Effector memory CD4-positive, alpha-beta T cell (primary cell): ENCODE measurements at regions not wholly inside any gene's neighbourhood (a gene's known extent, or its start where the extent isn't known, plus 50 kb on each side); places are given as distances from the start of the nearest gene placed in this dataset.

Source experiments
- DNase-seq, 3 donors: peaks; one replicate each; pipeline ENCODE4 v3.0.0-alpha.2; 2020
- H3K27ac ChIP-seq: 2 replicates; pipeline ENCODE4 v1.7.0; 2013; ENCODE audit warnings: mild to moderate bottlenecking, low read length, moderate library complexity; ENCODE audit not compliant: insufficient read depth, poor library complexity, severe bottlenecking
- H3K27me3 ChIP-seq: replicated peaks from 2 replicates; pipeline ENCODE4 v1.7.0; 2013; ENCODE audit warnings: mild to moderate bottlenecking, low read length; ENCODE audit not compliant: insufficient read depth, control insufficient read depth, poor library complexity, severe bottlenecking
- H3K36me3 ChIP-seq: 2 replicates; pipeline ENCODE4 v1.7.0; 2013; ENCODE audit warnings: mild to moderate bottlenecking, low read length, moderate library complexity; ENCODE audit not compliant: control insufficient read depth, insufficient read depth
- H3K4me1 ChIP-seq: 2 replicates; pipeline ENCODE4 v1.7.0; 2013; ENCODE audit warnings: low read length, mild to moderate bottlenecking; ENCODE audit not compliant: control insufficient read depth, insufficient read depth, poor library complexity, severe bottlenecking
- H3K4me3 ChIP-seq: 2 replicates; pipeline ENCODE4 v1.7.0; 2013; ENCODE audit warnings: low read length, low read depth, mild to moderate bottlenecking; ENCODE audit not compliant: insufficient read depth, poor library complexity, severe bottlenecking
- H3K9me3 ChIP-seq: 2 replicates; pipeline ENCODE4 v1.7.0; 2013; ENCODE audit warnings: mild to moderate bottlenecking, low read length, moderate library complexity; ENCODE audit not compliant: control insufficient read depth

- Histone ChIP-seq H3K9me3 (no peaks in the 10 kb centered on the region), H3K27me3 (no peaks in the 10 kb centered on the region), H3K4me1 (no peaks in the 10 kb centered on the region), H3K27ac (no peak overlapping the region), H3K36me3 (no peaks in the 10 kb centered on the region), H3K4me3 (no peak overlapping the region)
- DNase-seq = no peak
These were observed 205.7 kb upstream of the HMGA2 start for GRCh38 chr12:65618588-65618987.

GRCh38 chr12:65619018-65619417, 205.3 kb upstream of the HMGA2 start:
- no peak overlapping the region for H3K27ac ChIP-seq
- H3K4me1 ChIP-seq = no peaks in the 10 kb centered on the region
- no peaks in the 10 kb centered on the region for H3K36me3 ChIP-seq

GRCh38 chr12:65620046-65620445, 204.2 kb upstream of the HMGA2 start:
- no peak overlapping the region for H3K4me3 ChIP-seq
- no peaks in the 10 kb centered on the region for H3K36me3 ChIP-seq
- H3K27me3 ChIP-seq = no peaks in the 10 kb centered on the region
- H3K9me3 ChIP-seq = no peaks in the 10 kb centered on the region
- DNase-seq = no peak
- no peak overlapping the region for H3K27ac ChIP-seq
- no peaks in the 10 kb centered on the region for H3K4me1 ChIP-seq

More at GRCh38 chr12:65619018-65619417, 205.3 kb upstream of the HMGA2 start:
- Histone ChIP-seq H3K4me3 (no peak overlapping the region), H3K9me3 (no peaks in the 10 kb centered on the region), H3K27me3 (no peaks in the 10 kb centered on the region)
- DNase-seq = no peak

GRCh38 chr12:65622056-65622455, 202.2 kb upstream of the HMGA2 start:
- no peaks in the 10 kb centered on the region for H3K27me3 ChIP-seq
- H3K9me3 ChIP-seq = no peaks in the 10 kb centered on the region
- no peaks in the 10 kb centered on the region for H3K36me3 ChIP-seq
- DNase-seq = no peak
- H3K27ac ChIP-seq = no peak overlapping the region
- H3K4me3 ChIP-seq = no peak overlapping the region
- no peaks in the 10 kb centered on the region for H3K4me1 ChIP-seq

- Histone ChIP-seq H3K9me3 (no peaks in the 10 kb centered on the region), H3K4me3 (no peak overlapping the region), H3K27ac (no peak overlapping the region), H3K36me3 (no peaks in the 10 kb centered on the region), H3K27me3 (no peaks in the 10 kb centered on the region), H3K4me1 (no peaks in the 10 kb centered on the region)
- no peak for DNase-seq
These were observed 200.8 kb upstream of the HMGA2 start for GRCh38 chr12:65623507-65623906.

- no peaks in the 10 kb centered on the region for H3K9me3 ChIP-seq
- no peak for DNase-seq
- H3K4me3 ChIP-seq = no peak overlapping the region
- no peaks in the 10 kb centered on the region for H3K4me1 ChIP-seq
- H3K36me3 ChIP-seq = no peaks in the 10 kb centered on the region
- no peak overlapping the region for H3K27ac ChIP-seq
- no peaks in the 10 kb centered on the region for H3K27me3 ChIP-seq
These were observed 199.7 kb upstream of the HMGA2 start for GRCh38 chr12:65624554-65625086.

- no peaks in the 10 kb centered on the region for H3K9me3 ChIP-seq
- H3K4me3 ChIP-seq = no peak overlapping the region
- no peaks in the 10 kb centered on the region for H3K36me3 ChIP-seq
- H3K4me1 ChIP-seq = no peaks in the 10 kb centered on the region
- H3K27me3 ChIP-seq = no peaks in the 10 kb centered on the region
- H3K27ac ChIP-seq = no peak overlapping the region
- DNase-seq = no peak
These were observed 196.2 kb upstream of the HMGA2 start for GRCh38 chr12:65628061-65628460.

GRCh38 chr12:65630555-65630954, 193.7 kb upstream of the HMGA2 start:
- Histone ChIP-seq H3K9me3 (no peaks in the 10 kb centered on the region), H3K27ac (no peak overlapping the region), H3K4me1 (no peaks in the 10 kb centered on the region), H3K36me3 (no peaks in the 10 kb centered on the region), H3K4me3 (no peak overlapping the region), H3K27me3 (no peaks in the 10 kb centered on the region)
- DNase-seq = no peak

- Histone ChIP-seq H3K4me3 (no peak overlapping the region), H3K4me1 (no peaks in the 10 kb centered on the region), H3K27me3 (no peaks in the 10 kb centered on the region), H3K27ac (no peak overlapping the region), H3K36me3 (no peaks in the 10 kb centered on the region), H3K9me3 (no peaks in the 10 kb centered on the region)
- no peak for DNase-seq
These were observed 192.6 kb upstream of the HMGA2 start for GRCh38 chr12:65631621-65632111.

GRCh38 chr12:65632131-65632855, 192.0 kb upstream of the HMGA2 start:
- Histone ChIP-seq H3K4me3 (no peak overlapping the region), H3K4me1 (no peaks in the 10 kb centered on the region), H3K27ac (no peak overlapping the region), H3K9me3 (no peaks in the 10 kb centered on the region), H3K27me3 (no peaks in the 10 kb centered on the region), H3K36me3 (no peaks in the 10 kb centered on the region)
- DNase-seq = no peak
